Body of pancreas (tissue), 4 donors: ENCODE measurements at regions not wholly inside any gene's neighbourhood (a gene's known extent, or its start where the extent isn't known, plus 50 kb on each side); places are given as distances from the start of the nearest gene placed in this dataset.

Source experiments
- POLR2A ChIP-seq, 3 donors: fragments of 450-650 bp; IDR thresholded peaks; one replicate each; pipeline ENCODE4 v1.6.1; 2016; ENCODE audit warnings: antibody characterized with exemption in 3 of 3, mild to moderate bottlenecking in 2 of 3
- TF ChIP-seq, protein P1 (sequence below), 7 experiments: fragments of 450-650 bp in 4 of 7; fragments of 200-600 bp in 3 of 7; sonication (generic) in 3 of 7; IDR thresholded peaks; one replicate each; pipeline ENCODE4 v1.5.1; 2016 to 2019; ENCODE audit warnings: antibody characterized with exemption in 7 of 7

- TF ChIP-seq, protein P1, sequence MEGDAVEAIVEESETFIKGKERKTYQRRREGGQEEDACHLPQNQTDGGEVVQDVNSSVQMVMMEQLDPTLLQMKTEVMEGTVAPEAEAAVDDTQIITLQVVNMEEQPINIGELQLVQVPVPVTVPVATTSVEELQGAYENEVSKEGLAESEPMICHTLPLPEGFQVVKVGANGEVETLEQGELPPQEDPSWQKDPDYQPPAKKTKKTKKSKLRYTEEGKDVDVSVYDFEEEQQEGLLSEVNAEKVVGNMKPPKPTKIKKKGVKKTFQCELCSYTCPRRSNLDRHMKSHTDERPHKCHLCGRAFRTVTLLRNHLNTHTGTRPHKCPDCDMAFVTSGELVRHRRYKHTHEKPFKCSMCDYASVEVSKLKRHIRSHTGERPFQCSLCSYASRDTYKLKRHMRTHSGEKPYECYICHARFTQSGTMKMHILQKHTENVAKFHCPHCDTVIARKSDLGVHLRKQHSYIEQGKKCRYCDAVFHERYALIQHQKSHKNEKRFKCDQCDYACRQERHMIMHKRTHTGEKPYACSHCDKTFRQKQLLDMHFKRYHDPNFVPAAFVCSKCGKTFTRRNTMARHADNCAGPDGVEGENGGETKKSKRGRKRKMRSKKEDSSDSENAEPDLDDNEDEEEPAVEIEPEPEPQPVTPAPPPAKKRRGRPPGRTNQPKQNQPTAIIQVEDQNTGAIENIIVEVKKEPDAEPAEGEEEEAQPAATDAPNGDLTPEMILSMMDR (IDR thresholded peaks at IDR 0.05): no peak
- no peak for TF ChIP-seq POLR2A (IDR thresholded peaks at IDR 0.05)
Measured at GRCh38 chr5:7039074-7039473, 325.8 kb downstream of the TENT4A start.
